Osteocyte (in vitro differentiated cells): ENCODE measurements at regions not wholly inside any gene's neighbourhood (a gene's known extent, or its start where the extent isn't known, plus 50 kb on each side); places are given as distances from the start of the nearest gene placed in this dataset.

ENCODE experiments used
- DNase-seq: peaks from one replicate; pipeline ENCODE4 v3.0.0; 2021; ENCODE audit warnings: mixed read lengths; ENCODE audit not compliant: unreplicated experiment; ENCODE audit errors: extremely low spot score
- H3K27ac Mint-ChIP-seq: one replicate; pipeline ENCODE4 v1.8.0; 2021; ENCODE audit warnings: mild to moderate bottlenecking, mixed read lengths; ENCODE audit not compliant: unreplicated experiment
- H3K27me3 Mint-ChIP-seq: one replicate; pipeline ENCODE4 v1.8.0; 2021; ENCODE audit warnings: mixed read lengths; ENCODE audit not compliant: unreplicated experiment
- H3K36me3 Mint-ChIP-seq: one replicate; pipeline ENCODE4 v1.8.0; 2021; ENCODE audit warnings: mixed read lengths; ENCODE audit not compliant: unreplicated experiment
- H3K4me1 Mint-ChIP-seq: one replicate; pipeline ENCODE4 v1.8.0; 2021; ENCODE audit warnings: mixed read lengths; ENCODE audit not compliant: unreplicated experiment
- H3K4me3 Mint-ChIP-seq: one replicate; pipeline ENCODE4 v1.8.0; 2021; ENCODE audit warnings: mild to moderate bottlenecking, moderate library complexity, mixed read lengths; ENCODE audit not compliant: unreplicated experiment
- H3K9me3 Mint-ChIP-seq: one replicate; pipeline ENCODE4 v1.8.0; 2021; ENCODE audit warnings: mixed read lengths; ENCODE audit not compliant: unreplicated experiment
- TF ChIP-seq, protein P1 (sequence below): fragments of 200-600 bp; sonication (generic); IDR thresholded peaks from 2 replicates; pipeline ENCODE4 v1.5.0; 2021; ENCODE audit warnings: antibody characterized with exemption, mild to moderate bottlenecking, moderate library complexity

DNA sequence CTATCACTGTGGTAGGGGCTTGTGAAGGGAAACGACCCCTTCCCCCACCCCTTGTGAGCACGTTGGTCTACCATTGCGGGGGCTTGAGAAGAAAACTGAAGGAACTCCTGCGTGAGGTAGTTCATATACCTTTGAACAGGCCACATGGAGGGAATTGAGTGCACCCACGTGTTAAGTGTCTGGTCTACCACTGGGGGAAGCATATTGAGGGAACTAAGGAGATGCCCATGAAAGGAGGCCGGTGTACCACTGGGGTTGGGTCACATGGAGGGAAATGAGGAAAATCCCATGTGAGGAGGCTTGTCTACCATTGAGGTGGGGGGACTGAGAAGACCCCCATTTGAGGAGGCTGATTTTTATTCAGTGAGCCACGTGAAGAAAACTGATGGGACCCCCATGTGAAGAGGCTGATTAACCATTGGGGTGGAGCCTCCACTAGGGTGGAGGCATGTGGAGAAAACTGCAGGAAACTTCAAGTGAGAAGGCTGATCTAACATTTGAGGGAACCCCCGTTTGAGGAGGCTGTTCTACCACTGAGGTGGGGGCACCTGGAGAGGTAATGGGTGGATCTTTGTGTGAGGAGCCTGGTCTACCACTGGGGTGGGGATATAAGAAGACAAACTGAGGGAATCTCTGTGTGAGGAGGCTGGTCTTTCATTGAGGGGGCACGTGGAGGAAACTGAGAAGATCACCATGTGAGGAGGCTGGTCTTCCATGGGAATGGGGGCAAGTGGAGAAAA is 163.2 kb downstream of the FBLN2 start:
- Mint-ChIP-seq H3K27me3 (no peaks in the 10 kb centered on the region), H3K9me3 (peaks cover 70% of the 10 kb centered on the region), H3K36me3 (no peaks in the 10 kb centered on the region), H3K27ac (no peak overlapping the region), H3K4me1 (no peaks in the 10 kb centered on the region), H3K4me3 (no peak overlapping the region)
- DNase-seq, result peak; percentile 70
- TF ChIP-seq, protein P1, sequence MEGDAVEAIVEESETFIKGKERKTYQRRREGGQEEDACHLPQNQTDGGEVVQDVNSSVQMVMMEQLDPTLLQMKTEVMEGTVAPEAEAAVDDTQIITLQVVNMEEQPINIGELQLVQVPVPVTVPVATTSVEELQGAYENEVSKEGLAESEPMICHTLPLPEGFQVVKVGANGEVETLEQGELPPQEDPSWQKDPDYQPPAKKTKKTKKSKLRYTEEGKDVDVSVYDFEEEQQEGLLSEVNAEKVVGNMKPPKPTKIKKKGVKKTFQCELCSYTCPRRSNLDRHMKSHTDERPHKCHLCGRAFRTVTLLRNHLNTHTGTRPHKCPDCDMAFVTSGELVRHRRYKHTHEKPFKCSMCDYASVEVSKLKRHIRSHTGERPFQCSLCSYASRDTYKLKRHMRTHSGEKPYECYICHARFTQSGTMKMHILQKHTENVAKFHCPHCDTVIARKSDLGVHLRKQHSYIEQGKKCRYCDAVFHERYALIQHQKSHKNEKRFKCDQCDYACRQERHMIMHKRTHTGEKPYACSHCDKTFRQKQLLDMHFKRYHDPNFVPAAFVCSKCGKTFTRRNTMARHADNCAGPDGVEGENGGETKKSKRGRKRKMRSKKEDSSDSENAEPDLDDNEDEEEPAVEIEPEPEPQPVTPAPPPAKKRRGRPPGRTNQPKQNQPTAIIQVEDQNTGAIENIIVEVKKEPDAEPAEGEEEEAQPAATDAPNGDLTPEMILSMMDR, result no peak

DNA sequence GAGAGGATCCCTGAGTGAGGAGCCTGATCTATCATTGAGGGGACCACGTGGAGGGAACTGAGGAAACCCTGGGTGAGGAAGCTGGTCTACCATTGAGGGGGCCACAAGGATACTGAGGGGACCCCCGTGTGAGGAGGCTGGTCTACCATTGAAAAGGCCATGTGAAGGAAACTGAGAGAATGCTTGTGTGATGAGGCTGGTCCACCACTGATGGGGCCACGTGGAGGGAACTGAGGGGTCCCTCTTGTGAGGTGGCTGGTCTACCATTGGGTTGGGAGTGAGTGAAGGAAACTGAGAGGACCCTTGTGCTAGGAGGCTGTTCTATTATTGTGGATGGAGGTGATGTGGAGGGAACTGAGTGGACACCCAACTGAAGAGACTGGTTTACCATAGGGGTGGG is 161.3 kb downstream of the FBLN2 start:
- Mint-ChIP-seq H3K36me3 (no peaks in the 10 kb centered on the region), H3K27ac (no peak overlapping the region), H3K27me3 (no peaks in the 10 kb centered on the region), H3K9me3 (peaks cover 82% of the 10 kb centered on the region), H3K4me1 (no peaks in the 10 kb centered on the region), H3K4me3 (no peak overlapping the region)
- peak; percentile 72 for DNase-seq
- TF ChIP-seq, protein P1, result no peak

DNA sequence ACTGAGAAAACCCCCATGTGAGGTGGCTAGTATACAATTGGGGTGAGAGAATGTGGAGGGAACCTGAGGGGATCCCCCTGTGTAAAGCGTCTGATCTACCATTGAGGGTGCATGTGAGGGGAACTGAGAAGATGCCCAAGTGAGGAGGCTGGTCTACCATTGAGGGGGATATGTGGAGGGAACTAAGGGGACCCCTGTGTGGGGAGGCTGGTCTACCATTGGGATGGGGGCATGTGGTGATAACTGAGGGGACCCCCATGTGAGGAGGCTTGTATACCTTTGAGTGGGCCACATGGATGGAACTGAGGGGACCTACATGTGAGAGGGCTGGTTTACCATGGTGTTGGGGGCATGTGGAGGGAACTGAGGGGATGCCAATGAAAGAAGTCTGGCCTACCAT is 160.8 kb downstream of the FBLN2 start:
- no peak for DNase-seq
- no peak overlapping the region for H3K27ac Mint-ChIP-seq
- no peak overlapping the region for H3K4me3 Mint-ChIP-seq
- no peaks in the 10 kb centered on the region for H3K36me3 Mint-ChIP-seq
- TF ChIP-seq, protein P1, result no peak
- H3K4me1 Mint-ChIP-seq, result no peaks in the 10 kb centered on the region
- peaks cover 82% of the 10 kb centered on the region for H3K9me3 Mint-ChIP-seq
- no peaks in the 10 kb centered on the region for H3K27me3 Mint-ChIP-seq

DNA sequence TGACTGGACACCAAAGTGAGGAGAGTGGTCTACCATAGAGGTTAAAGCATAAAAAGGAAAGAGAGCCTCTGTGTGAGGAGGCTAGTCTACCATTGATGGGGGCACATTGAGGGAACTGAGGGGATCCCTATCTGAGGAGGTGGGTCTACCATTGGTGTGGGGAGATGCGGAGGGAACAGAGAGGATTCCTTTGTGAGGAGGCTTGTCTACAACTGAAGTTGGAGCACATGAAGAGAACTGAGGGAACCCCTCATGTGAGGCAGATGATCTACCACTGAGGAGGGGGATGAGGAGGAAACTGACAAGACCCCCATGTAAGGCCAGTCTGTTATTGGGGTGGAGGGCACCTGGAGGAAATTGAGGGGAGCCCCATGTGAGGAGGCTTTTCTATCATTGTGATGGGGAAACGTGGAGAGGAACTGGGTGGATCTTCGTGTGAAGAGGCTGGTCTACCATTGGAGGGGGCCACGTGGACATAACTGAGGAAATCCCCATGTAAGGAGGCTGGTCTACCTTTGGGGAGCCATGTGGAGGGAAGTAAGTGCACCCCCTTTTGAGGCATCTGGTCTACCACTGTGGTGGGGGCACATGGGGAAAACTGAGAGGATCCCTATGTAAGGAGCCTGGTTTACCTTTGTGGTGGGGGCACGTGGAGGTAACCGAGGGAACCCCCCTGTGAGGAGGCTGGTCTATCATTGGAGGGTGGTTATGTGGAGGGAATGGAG is 160.1 kb downstream of the FBLN2 start:
- H3K4me3 Mint-ChIP-seq, result no peak overlapping the region
- H3K9me3 Mint-ChIP-seq, result peaks cover 79% of the 10 kb centered on the region
- H3K27ac Mint-ChIP-seq, result no peak overlapping the region
- peak; percentile 51 for DNase-seq
- TF ChIP-seq, protein P1, result no peak
- no peaks in the 10 kb centered on the region for H3K4me1 Mint-ChIP-seq
- H3K27me3 Mint-ChIP-seq, result no peaks in the 10 kb centered on the region
- no peaks in the 10 kb centered on the region for H3K36me3 Mint-ChIP-seq

DNA sequence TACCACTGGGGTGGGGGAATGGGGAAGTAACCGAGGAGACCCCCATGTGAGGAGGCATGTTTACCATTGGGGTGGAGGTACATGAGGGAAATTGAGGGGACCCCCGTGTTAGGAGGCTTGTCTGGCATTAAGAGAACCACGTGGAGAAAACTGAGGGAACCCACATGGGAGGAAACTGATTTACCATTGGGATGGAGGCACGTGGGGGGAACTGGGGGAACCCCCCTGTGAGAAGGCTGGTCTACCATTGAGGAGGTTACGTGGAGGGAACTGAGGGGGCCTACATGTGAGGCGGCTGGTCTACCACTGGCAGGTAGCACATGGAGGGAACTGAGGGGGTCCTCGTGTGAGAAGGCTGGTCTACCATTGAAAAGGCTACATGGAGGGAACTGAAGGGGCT is 159.4 kb downstream of the FBLN2 start:
- no peaks in the 10 kb centered on the region for H3K4me1 Mint-ChIP-seq
- DNase-seq, result peak; percentile 65
- no peaks in the 10 kb centered on the region for H3K27me3 Mint-ChIP-seq
- peaks cover 79% of the 10 kb centered on the region for H3K9me3 Mint-ChIP-seq
- no peak overlapping the region for H3K27ac Mint-ChIP-seq
- TF ChIP-seq, protein P1, result no peak
- no peaks in the 10 kb centered on the region for H3K36me3 Mint-ChIP-seq
- H3K4me3 Mint-ChIP-seq, result no peak overlapping the region
